ENCODE measurements at regions not wholly inside any gene's neighbourhood (a gene's known extent, or its start where the extent isn't known, plus 50 kb on each side); places are given as distances from the start of the nearest gene placed in this dataset.

- Histone ChIP-seq H3K27me3 (no peaks in the 10 kb centered on the region), H3K9me3 (no peaks in the 10 kb centered on the region), H3K4me3 (no peak overlapping the region), H3K36me3 (no peaks in the 10 kb centered on the region), H3K4me1 (peaks cover 0 to 7% of the 10 kb centered on the region in 2 donors), H3K27ac (no peak overlapping the region)
- DNase-seq: no peak
- intact Hi-C loops (cut with DNase I; ENCODE audit: low total_unique reads): no loop called here
- TF ChIP-seq CTCF (IDR thresholded peaks at IDR 0.05): no peak
- no peak for TF ChIP-seq POLR2A (IDR thresholded peaks at IDR 0.05)
Measured at GRCh38 chr2:236517251-236518031, 52.2 kb upstream of the ACKR3 start.

All from uterus (tissue), 3 donors.